ENCODE measurements at regions not wholly inside any gene's neighbourhood (a gene's known extent, or its start where the extent isn't known, plus 50 kb on each side); places are given as distances from the start of the nearest gene placed in this dataset.

DNA sequence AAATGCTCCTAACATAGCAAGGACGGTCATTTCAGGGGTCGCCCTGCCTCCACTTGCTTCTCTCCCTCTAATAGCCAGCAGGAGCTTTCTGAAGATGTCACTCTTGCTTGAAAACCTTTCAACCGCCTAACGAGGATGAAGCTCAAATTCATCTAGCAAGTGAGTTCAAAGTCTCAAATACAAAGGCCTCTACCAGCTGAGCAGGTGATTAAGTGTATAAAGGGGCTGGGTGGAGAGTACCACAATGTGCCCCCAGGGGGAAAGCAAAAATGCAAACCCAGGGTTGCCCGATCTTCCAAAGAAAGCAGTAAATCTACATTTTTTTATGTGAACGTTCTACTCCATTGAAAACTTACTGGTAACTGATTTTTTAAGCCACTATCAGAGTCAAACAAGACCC lies 50.4 kb upstream of the GRIP2 start:
- H3K4me3 Mint-ChIP-seq = no peak overlapping the region
- H3K9me3 Mint-ChIP-seq = no peaks in the 10 kb centered on the region
- H3K27ac Mint-ChIP-seq = no peak overlapping the region
- no peaks in the 10 kb centered on the region for H3K36me3 Mint-ChIP-seq (ENCODE audit: low read depth)
- H3K4me1 Mint-ChIP-seq (ENCODE audit: low read depth) = no peaks in the 10 kb centered on the region
- peaks cover 16% of the 10 kb centered on the region for H3K27me3 Mint-ChIP-seq (ENCODE audit: low read depth)

DNA sequence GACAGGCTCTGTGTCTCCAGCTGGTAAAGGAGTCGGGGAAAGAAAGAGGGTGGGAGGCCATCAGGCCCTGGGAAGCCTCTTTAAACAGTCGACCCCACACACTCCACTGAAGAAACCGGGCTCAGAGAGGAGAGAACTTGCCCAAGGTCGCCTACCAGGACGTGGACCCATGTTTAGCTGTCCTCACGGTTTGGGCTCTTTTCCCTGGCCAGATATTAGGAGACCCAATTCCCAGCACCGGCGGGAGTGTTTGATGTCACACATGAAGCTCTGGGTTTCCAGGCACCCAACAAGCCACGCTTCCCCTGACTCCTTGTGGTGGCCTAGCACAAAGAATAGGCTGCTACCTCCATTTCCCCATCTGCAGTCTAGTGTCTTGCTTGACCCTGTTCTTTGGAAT lies 52.2 kb upstream of the GRIP2 start:
- peaks cover 26% of the 10 kb centered on the region for H3K27me3 Mint-ChIP-seq (ENCODE audit: low read depth)
- H3K9me3 Mint-ChIP-seq = no peaks in the 10 kb centered on the region
- no peaks in the 10 kb centered on the region for H3K4me1 Mint-ChIP-seq (ENCODE audit: low read depth)
- H3K36me3 Mint-ChIP-seq (ENCODE audit: low read depth) = no peaks in the 10 kb centered on the region
- no peak overlapping the region for H3K4me3 Mint-ChIP-seq
- no peak overlapping the region for H3K27ac Mint-ChIP-seq

DNA sequence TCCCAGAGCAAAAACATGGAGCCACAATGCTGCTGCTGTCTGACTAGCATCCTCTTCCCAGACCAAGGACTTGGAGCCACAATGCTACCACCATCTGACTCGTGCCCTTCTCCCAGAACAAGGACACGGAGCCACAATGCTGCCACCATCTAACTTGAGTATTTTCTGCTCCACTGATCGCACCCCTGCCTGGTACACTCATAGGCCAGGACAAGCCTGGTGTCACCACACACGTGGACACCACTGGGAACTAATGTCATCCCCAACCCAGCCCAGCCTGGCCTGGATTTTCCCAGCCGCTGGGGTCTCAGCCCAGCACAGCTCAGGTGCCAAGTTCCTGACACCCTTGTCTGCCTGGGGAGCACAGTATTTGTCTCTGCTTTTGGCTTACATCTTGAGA lies 52.7 kb upstream of the GRIP2 start:
- Mint-ChIP-seq H3K36me3 (ENCODE audit: low read depth) (no peaks in the 10 kb centered on the region), H3K27ac (no peak overlapping the region), H3K4me1 (ENCODE audit: low read depth) (no peaks in the 10 kb centered on the region), H3K27me3 (ENCODE audit: low read depth) (peaks cover 23% of the 10 kb centered on the region), H3K9me3 (no peaks in the 10 kb centered on the region), H3K4me3 (no peak overlapping the region)

DNA sequence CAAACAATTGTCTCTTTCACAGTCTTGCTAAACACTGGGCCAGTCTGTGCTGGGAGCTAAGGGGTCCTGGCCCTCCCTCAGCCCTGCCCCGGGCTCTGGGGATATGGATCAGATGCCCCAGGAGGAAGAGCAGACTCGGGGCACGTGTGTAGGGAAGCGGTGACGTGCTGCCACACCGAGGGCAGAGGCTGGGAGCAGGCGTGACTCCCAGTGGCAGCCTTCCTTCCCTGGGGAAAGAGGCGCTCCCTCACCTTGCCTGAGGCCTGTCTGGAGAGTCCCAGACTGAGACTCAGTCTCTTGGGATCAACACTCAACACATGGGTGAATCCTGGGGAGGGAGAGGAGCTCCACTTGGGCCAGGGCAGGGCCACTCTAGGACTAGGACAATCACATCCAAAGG lies 54.1 kb upstream of the GRIP2 start:
- Mint-ChIP-seq H3K27me3 (ENCODE audit: low read depth) (peaks cover 36% of the 10 kb centered on the region), H3K27ac (no peak overlapping the region), H3K4me3 (no peak overlapping the region), H3K4me1 (ENCODE audit: low read depth) (peaks cover 7% of the 10 kb centered on the region), H3K9me3 (peaks cover 5% of the 10 kb centered on the region), H3K36me3 (ENCODE audit: low read depth) (no peaks in the 10 kb centered on the region)

DNA sequence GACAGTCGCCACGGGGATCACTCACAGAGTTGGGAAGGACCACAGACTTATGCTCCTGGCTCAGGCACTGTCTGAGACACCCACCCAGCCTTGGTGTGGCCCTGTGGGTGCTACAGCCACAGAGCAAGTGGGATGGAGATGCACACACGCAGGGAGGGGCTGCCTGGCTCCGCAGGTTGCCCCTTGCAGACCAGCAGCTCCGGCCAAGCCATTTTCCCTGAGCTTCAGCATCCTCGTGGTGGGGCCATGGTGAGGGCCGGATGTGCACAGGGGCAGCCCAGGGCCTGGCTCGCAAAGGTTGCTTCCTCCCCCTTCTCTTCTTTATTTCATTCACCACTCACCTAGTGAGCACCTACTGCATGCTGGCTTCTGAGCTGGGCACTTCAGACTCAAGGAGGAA lies 55.4 kb upstream of the GRIP2 start:
- Mint-ChIP-seq H3K4me3 (no peak overlapping the region), H3K27ac (no peak overlapping the region), H3K27me3 (ENCODE audit: low read depth) (peaks cover 38% of the 10 kb centered on the region), H3K4me1 (ENCODE audit: low read depth) (peaks cover 7% of the 10 kb centered on the region), H3K36me3 (ENCODE audit: low read depth) (no peaks in the 10 kb centered on the region), H3K9me3 (peaks cover 5% of the 10 kb centered on the region)

DNA sequence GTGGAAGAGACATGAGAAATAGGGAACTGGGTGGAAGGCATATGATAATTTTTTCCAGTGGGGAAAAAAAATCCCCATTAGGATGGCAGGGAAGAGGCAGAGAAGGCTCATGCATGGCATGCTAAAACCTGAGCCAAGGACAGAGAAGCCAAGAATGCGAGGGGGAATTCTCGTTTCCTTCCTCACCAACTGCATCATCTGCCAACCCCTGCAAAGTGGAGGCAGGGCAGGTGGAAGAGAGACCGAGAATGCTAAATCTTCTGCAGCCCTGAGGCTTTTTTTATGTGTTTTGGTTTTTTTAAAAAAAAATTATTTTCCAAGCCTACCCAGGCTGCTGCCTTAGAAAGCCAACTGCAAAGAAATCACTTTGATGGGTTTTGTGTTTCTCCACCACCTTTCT lies 54.3 kb upstream of the CCDC174 start:
- Mint-ChIP-seq H3K27ac (no peak overlapping the region), H3K36me3 (ENCODE audit: low read depth) (no peaks in the 10 kb centered on the region), H3K4me1 (ENCODE audit: low read depth) (peaks cover 7% of the 10 kb centered on the region), H3K9me3 (peaks cover 5% of the 10 kb centered on the region), H3K4me3 (no peak overlapping the region), H3K27me3 (ENCODE audit: low read depth) (peaks cover 47% of the 10 kb centered on the region)

DNA sequence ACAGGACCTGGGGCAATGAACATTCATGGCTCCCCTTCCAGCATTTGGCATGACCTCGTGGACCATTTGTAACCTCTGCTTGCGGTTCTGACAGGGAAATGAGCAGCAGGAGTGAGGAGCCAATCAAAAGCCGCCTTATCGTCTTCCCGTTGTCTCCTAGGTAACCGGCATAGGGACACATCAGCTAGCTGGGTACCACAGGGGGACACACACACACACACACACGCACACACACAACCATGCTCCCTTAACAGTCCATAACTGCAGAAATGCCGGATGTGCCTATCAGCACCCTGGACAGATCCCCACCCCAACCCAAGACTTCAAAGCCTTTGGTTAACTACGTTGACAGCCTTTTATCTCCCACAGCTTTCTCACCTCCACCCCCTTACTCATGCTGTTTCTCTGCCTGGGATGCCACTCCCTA lies 53.4 kb upstream of the CCDC174 start:
- peaks cover 48% of the 10 kb centered on the region for H3K27me3 Mint-ChIP-seq (ENCODE audit: low read depth)
- H3K4me3 Mint-ChIP-seq = no peak overlapping the region
- no peak overlapping the region for H3K27ac Mint-ChIP-seq
- H3K4me1 Mint-ChIP-seq (ENCODE audit: low read depth) = peaks cover 7% of the 10 kb centered on the region
- H3K9me3 Mint-ChIP-seq = peaks cover 5% of the 10 kb centered on the region
- no peaks in the 10 kb centered on the region for H3K36me3 Mint-ChIP-seq (ENCODE audit: low read depth)

DNA sequence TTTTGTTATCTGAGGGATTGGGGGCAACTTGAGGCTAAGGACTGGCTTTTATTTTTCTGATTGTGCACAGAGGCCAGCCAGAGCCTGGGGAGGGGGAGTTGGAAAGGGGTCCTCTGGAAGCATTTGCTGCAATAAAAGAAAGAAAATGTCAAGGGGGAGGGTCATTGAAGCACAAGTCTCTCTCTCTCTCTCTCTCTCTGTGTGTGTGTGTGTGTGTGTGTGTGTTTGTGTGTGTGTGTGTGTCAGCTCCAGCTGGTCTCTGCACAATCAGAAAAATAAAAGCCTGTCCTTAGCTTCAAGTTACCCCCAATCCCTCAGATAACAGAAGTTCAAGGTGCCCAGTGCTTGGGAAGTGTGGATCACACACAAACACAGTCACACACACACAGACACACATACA lies 52.1 kb upstream of the CCDC174 start:
- Mint-ChIP-seq H3K4me3 (no peak overlapping the region), H3K27me3 (ENCODE audit: low read depth) (peaks cover 62% of the 10 kb centered on the region), H3K4me1 (ENCODE audit: low read depth) (peaks cover 7% of the 10 kb centered on the region), H3K36me3 (ENCODE audit: low read depth) (peaks cover 2% of the 10 kb centered on the region), H3K27ac (no peak overlapping the region), H3K9me3 (peaks cover 9% of the 10 kb centered on the region)

DNA sequence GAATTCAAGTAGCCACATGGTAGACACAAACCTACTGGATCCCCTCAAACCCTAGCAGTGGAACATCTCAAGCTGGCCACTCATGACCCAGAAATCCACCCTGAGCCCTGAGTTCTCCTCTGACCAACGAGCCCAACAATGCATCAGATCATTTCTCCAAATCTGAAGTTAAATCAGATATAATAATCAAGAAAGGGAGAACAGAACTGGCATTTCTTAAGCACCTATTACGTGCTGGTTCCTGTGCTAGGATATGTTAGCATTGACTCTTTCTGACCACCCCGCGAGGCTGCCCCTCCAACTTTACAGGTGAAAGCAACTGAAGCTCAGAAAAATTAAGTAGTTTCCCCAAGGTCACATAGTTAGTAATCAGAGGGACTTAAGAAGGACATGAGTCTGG lies 51.5 kb upstream of the CCDC174 start:
- Mint-ChIP-seq H3K27me3 (ENCODE audit: low read depth) (peaks cover 68% of the 10 kb centered on the region), H3K9me3 (peaks cover 9% of the 10 kb centered on the region), H3K27ac (no peak overlapping the region), H3K4me1 (ENCODE audit: low read depth) (peaks cover 7% of the 10 kb centered on the region), H3K4me3 (no peak overlapping the region), H3K36me3 (ENCODE audit: low read depth) (peaks cover 2% of the 10 kb centered on the region)

DNA sequence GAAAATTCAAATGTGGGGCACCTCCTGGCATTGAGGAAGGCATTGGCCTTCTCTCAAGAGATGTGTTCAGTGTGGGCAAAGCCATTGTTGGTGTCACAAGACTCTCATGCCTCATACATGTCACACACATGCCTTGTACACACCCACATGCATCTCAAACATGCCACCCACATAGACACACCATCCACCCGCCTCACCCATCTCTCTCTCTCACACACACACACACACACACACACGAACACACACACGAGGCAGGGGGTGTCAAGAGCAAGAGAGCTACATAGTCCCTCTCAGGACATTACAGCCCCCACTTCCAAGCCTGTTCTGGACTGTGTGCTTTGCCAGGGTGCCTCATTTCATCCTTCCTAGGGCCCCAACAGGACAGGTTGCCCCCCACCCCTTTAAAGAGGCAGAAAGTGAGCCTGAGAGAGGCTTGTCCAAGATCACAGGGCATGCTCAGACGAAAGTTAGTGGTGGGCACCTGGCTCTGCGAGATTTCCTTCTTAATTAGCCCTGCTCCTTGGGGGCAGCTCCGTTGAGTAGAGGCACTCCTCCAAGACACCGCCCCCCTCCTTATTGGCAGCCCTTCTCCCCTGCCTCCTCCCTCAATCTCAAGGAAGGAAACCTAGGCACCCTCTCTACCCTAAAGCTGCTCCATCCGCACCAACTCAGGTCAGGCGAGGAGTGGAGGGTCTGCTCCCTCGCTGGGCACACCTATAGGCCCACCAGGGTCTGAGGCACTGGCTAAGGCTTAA lies 50.5 kb upstream of the CCDC174 start:
- H3K36me3 Mint-ChIP-seq (ENCODE audit: low read depth) = peaks cover 2% of the 10 kb centered on the region
- no peak overlapping the region for H3K4me3 Mint-ChIP-seq
- H3K27me3 Mint-ChIP-seq (ENCODE audit: low read depth) = peaks cover 75% of the 10 kb centered on the region
- peaks cover 7% of the 10 kb centered on the region for H3K4me1 Mint-ChIP-seq (ENCODE audit: low read depth)
- H3K9me3 Mint-ChIP-seq = peaks cover 9% of the 10 kb centered on the region
- H3K27ac Mint-ChIP-seq = no peak overlapping the region

DNA sequence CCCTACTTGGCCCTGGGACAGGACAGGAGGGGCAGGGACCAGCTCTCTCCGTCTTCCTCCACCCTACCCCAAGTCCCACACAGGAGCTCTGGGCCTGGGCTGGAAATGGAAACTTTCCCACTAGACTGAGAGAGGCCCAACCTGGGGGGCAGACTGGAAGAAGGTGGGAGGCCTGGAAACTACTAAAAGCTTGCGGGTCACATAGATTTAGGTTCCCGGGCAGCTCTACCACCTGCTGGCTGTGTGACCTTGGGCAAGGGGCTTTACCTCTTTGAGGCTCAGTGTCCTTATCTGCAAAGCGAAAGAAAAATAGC lies 49.9 kb upstream of the CCDC174 start:
- peaks cover 7% of the 10 kb centered on the region for H3K4me1 Mint-ChIP-seq (ENCODE audit: low read depth)
- H3K9me3 Mint-ChIP-seq = peaks cover 9% of the 10 kb centered on the region
- no peak overlapping the region for H3K4me3 Mint-ChIP-seq
- H3K27me3 Mint-ChIP-seq (ENCODE audit: low read depth) = peaks cover 76% of the 10 kb centered on the region
- H3K36me3 Mint-ChIP-seq (ENCODE audit: low read depth) = peaks cover 2% of the 10 kb centered on the region
- no peak overlapping the region for H3K27ac Mint-ChIP-seq
